Stomach (tissue), 8 donors: ENCODE measurements at regions not wholly inside any gene's neighbourhood (a gene's known extent, or its start where the extent isn't known, plus 50 kb on each side); places are given as distances from the start of the nearest gene placed in this dataset.

Experiments
- DNase-seq, 2 donors: peaks; one replicate each; pipeline versions ENCODE4 v3.0.0 to v3.0.0-alpha.2; 2013 to 2019
- H3K27ac ChIP-seq, 5 donors: fragments of 200-600 bp in 4 of 5; sonication (generic) in 4 of 5; one replicate each; pipeline ENCODE4 v1.5.1; 2013 to 2019; ENCODE audit warnings: mild to moderate bottlenecking in 1 of 5, moderate library complexity in 1 of 5
- H3K27me3 ChIP-seq, 3 donors: fragments of 200-600 bp; sonication (generic); one replicate each; pipeline ENCODE4 v1.5.1; 2017 to 2019; ENCODE audit warnings: mixed run types in 1 of 3
- H3K36me3 ChIP-seq, 4 donors: fragments of 200-600 bp; sonication (generic); 1 replicate in 3 of 4; 2 replicates in 1 of 4; pipeline ENCODE4 v1.5.1; 2016 to 2019
- H3K4me1 ChIP-seq, 4 donors: fragments of 200-600 bp; sonication (generic); one replicate each; pipeline ENCODE4 v1.5.1; 2016 to 2019
- H3K4me3 ChIP-seq, 4 donors: fragments of 200-600 bp; sonication (generic) in 3 of 4; one replicate each; pipeline ENCODE4 v1.5.1; 2016 to 2019; ENCODE audit warnings: mild to moderate bottlenecking in 1 of 4
- H3K9me3 ChIP-seq, 4 donors: fragments of 200-600 bp; sonication (generic); one replicate each; pipeline ENCODE4 v1.5.1; 2016 to 2019
- EP300 ChIP-seq: sonication (generic); formaldehyde crosslinking; IDR thresholded peaks from one replicate; pipeline ENCODE4 v1.6.1; 2017; ENCODE audit warnings: antibody characterized with exemption
- POLR2A ChIP-seq, 4 donors: fragments of 450-650 bp; IDR thresholded peaks; one replicate each; pipeline ENCODE4 v1.6.1; 2016; ENCODE audit warnings: antibody characterized with exemption in 4 of 4, control low read depth in 2 of 4, mild to moderate bottlenecking in 1 of 4, moderate library complexity in 1 of 4
- POLR2AphosphoS5 ChIP-seq, 3 donors: sonication (generic); formaldehyde crosslinking; IDR thresholded peaks; one replicate each; pipeline ENCODE4 v1.6.1; 2016; ENCODE audit warnings: antibody characterized with exemption in 3 of 3
- WGBS, 5 donors: extraction: QIAGEN DNeasy Blood & Tissue Kit in 3 of 5; methylation state at CpG; one replicate each; pipeline versions ENCODE4 v1.1.5 to v1.1.7; 2013 to 2018; 5-methylcytosine and 5-hydroxymethylcytosine counted together
- intact Hi-C: fragments of 100-400 bp; cut with DNase I; formaldehyde crosslinking; loops from one replicate; pipeline ENCODE4 v1.15.1; 2023; ENCODE audit warnings: low total_unique reads
- TF ChIP-seq, protein P1 (sequence below), 7 experiments: fragments of 450-650 bp in 4 of 7; fragments of 200-600 bp in 3 of 7; sonication (generic) in 3 of 7; IDR thresholded peaks; one replicate each; pipeline ENCODE4 v1.5.1; 2016 to 2019; ENCODE audit warnings: antibody characterized with exemption in 7 of 7, control low read depth in 2 of 7, mild to moderate bottlenecking in 1 of 7
- donor health status: healthy with polysubstance abuse.
- donor health status: Bipolar disorder and iron deficiency.
- donor health status: healthy.

DNA sequence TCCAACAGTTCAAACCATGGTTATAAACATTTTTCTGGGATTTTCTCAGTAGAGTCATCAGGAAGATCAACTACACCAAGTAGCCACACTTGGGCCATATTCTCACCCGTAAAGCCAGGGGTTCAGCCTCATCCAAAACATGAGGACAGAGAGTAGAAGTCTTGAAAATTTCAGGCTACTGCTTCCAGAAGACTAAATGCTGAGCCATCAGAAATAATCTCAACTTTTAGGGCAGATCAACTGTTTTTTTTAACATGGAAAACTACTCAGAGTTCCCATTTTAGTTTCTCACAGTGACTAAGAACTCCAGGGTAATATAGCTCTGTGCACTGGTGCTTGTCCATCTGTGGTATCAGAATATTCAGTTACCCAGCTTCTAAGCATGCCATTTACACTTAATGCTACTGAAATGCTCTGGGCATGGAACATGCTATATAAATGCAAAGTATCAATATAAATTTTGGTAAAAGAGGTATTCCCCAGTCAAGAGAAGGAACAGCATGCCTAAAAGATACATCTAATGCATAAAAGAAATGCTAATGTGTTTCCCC lies 300.1 kb upstream of the LRRN1 start:
- H3K4me3 ChIP-seq: no peak overlapping the region
- H3K27ac ChIP-seq: no peak overlapping the region
- no peaks in the 10 kb centered on the region for H3K27me3 ChIP-seq
- no peaks in the 10 kb centered on the region for H3K9me3 ChIP-seq
- WGBS, 5 donors: 75 to 90% (median 80%) methylated on average over 1 of the region's 1 CpG
- no peak for TF ChIP-seq POLR2A (IDR thresholded peaks at IDR 0.05)
- TF ChIP-seq POLR2AphosphoS5 (IDR thresholded peaks at IDR 0.05): no peak
- TF ChIP-seq, protein P1, sequence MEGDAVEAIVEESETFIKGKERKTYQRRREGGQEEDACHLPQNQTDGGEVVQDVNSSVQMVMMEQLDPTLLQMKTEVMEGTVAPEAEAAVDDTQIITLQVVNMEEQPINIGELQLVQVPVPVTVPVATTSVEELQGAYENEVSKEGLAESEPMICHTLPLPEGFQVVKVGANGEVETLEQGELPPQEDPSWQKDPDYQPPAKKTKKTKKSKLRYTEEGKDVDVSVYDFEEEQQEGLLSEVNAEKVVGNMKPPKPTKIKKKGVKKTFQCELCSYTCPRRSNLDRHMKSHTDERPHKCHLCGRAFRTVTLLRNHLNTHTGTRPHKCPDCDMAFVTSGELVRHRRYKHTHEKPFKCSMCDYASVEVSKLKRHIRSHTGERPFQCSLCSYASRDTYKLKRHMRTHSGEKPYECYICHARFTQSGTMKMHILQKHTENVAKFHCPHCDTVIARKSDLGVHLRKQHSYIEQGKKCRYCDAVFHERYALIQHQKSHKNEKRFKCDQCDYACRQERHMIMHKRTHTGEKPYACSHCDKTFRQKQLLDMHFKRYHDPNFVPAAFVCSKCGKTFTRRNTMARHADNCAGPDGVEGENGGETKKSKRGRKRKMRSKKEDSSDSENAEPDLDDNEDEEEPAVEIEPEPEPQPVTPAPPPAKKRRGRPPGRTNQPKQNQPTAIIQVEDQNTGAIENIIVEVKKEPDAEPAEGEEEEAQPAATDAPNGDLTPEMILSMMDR (IDR thresholded peaks at IDR 0.05): no peak
- no peak for TF ChIP-seq EP300
- no peak for DNase-seq
- H3K4me1 ChIP-seq: no peaks in the 10 kb centered on the region
- intact Hi-C loops: no loop called here
- H3K36me3 ChIP-seq: no peaks in the 10 kb centered on the region

DNA sequence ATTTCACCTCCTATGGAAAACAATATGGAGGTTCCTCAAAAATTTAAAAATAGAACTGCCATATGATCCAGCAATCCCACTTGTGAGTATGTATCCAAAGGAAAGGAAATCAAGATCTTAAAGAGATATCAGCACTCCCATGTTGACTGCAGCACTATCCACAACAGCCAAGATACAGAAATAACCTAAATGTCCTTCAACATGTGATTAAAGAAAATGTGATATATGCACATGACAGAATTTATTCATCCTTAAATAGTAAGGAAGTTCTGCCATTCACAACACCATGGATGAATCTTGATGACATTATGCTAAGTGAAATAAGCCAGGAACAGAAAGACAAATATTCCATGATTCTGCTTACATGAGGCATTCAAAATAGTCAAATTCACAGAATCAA lies 303.6 kb upstream of the LRRN1 start:
- H3K27me3 ChIP-seq: no peaks in the 10 kb centered on the region
- no peaks in the 10 kb centered on the region for H3K36me3 ChIP-seq
- DNase-seq: no peak
- no peaks in the 10 kb centered on the region for H3K4me1 ChIP-seq
- H3K4me3 ChIP-seq: no peak overlapping the region
- peaks cover 0 to 12% (median 8%) of the 10 kb centered on the region in 4 donors for H3K9me3 ChIP-seq
- intact Hi-C loops: no loop called here
- TF ChIP-seq EP300: no peak
- TF ChIP-seq, protein P1 (IDR thresholded peaks at IDR 0.05): no peak
- TF ChIP-seq POLR2A (IDR thresholded peaks at IDR 0.05): no peak
- no peak for TF ChIP-seq POLR2AphosphoS5 (IDR thresholded peaks at IDR 0.05)
- H3K27ac ChIP-seq: no peak overlapping the region

DNA sequence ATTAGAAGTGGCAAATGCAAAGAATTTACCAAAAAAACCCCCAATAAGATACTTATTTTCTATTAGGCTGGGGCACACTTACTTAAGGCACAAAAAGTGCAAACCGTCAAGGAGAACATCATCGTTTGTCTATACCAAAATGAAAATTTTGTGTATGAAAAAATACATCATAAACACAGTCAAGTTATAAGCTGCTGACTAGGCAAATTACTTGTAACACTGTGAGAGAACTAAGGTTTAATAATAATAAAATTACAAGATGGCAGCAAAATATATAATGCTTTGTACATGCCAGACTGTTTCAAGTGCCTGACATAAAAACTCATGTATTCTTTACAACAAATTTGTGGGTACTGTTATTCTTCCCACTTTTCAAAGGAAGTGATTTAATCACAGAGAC lies 297.2 kb upstream of the CRBN start:
- no peak overlapping the region for H3K27ac ChIP-seq
- no peaks in the 10 kb centered on the region for H3K36me3 ChIP-seq
- H3K9me3 ChIP-seq: peaks cover 0 to 10% (median 0%) of the 10 kb centered on the region in 4 donors
- TF ChIP-seq, protein P1 (IDR thresholded peaks at IDR 0.05): no peak
- TF ChIP-seq EP300 (no peak), POLR2AphosphoS5 (IDR thresholded peaks at IDR 0.05) (no peak), POLR2A (IDR thresholded peaks at IDR 0.05) (no peak)
- intact Hi-C loops: no loop called here
- H3K4me1 ChIP-seq: no peaks in the 10 kb centered on the region
- H3K4me3 ChIP-seq: no peak overlapping the region
- WGBS, 5 donors: 84 to 97% (median 91%) methylated on average over 2 of the region's 2 CpGs
- H3K27me3 ChIP-seq: no peaks in the 10 kb centered on the region
- no peak for DNase-seq

DNA sequence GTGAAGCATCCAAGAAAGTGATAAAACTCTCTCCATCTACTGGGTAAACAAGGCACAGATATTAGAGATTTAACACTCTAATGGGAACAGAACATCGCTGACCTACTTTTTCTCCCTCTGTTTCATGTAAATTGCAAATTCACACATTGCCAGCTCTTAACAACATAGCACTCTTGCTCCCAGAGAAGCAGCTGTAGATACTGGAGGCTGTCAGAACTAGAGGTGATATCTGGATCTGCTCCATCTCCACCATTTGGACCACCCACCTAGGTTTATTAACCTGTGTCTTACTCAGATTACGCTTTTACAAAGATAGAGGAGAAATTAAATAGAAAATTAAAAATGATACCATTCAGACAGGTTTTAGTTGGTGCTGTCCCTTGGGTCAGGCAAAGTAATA lies 289.1 kb upstream of the CRBN start:
- peaks cover 0 to 3% (median 0%) of the 10 kb centered on the region in 4 donors for H3K9me3 ChIP-seq
- TF ChIP-seq EP300: no peak
- no peak for TF ChIP-seq POLR2A (IDR thresholded peaks at IDR 0.05)
- TF ChIP-seq POLR2AphosphoS5 (IDR thresholded peaks at IDR 0.05): no peak
- TF ChIP-seq, protein P1 (IDR thresholded peaks at IDR 0.05): no peak
- H3K27ac ChIP-seq: no peak overlapping the region
- WGBS, 5 donors: 61 to 85% (median 78%) methylated on average over 2 of the region's 2 CpGs
- H3K36me3 ChIP-seq: no peaks in the 10 kb centered on the region
- H3K4me1 ChIP-seq: no peaks in the 10 kb centered on the region
- intact Hi-C loops: no loop called here
- no peak overlapping the region for H3K4me3 ChIP-seq
- H3K27me3 ChIP-seq: no peaks in the 10 kb centered on the region
- no peak for DNase-seq
